GM18861 (cell line): ENCODE measurements at regions not wholly inside any gene's neighbourhood (a gene's known extent, or its start where the extent isn't known, plus 50 kb on each side); places are given as distances from the start of the nearest gene placed in this dataset.
"Not testable (repeated sequence)": the region's sequence is repeated elsewhere in the genome, so short reads cannot be mapped to it uniquely, and the experiment has no call there.

Source experiments
- ATAC-seq: cut with Tn5 transposase; IDR thresholded peaks from one replicate; pipeline ENCODE4 v1.9.1; 2021; ENCODE audit not compliant: unreplicated experiment

- ATAC-seq = no peak
These were observed 164.4 kb downstream of the CXXC4 start for GRCh38 chr4:104330125-104330905.

- not testable (repeated sequence) for ATAC-seq
These were observed 167.6 kb downstream of the CXXC4 start for GRCh38 chr4:104326991-104327694.

DNA sequence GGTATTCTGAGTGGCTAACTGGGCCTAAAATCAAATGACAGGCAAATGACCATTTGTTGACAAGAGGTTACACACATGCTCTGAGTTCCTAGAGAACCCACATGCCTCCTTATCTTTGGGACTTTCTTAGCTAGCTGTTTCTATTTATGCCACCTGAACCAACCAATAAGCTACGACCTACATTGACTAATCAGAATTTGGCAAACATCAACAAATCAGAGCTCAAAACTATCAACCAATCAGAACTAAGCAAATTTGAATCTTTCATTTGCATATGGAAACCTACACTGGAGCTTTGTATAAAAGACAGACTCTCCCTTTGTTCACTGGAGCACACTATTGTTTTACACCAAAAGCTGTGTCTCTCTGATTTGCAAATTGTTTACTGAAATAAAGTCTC, 192.0 kb downstream of the CXXC4 start:
- no peak for ATAC-seq

- no peak for ATAC-seq
These were observed 199.9 kb downstream of the CXXC4 start for GRCh38 chr4:104294811-104295210.

DNA sequence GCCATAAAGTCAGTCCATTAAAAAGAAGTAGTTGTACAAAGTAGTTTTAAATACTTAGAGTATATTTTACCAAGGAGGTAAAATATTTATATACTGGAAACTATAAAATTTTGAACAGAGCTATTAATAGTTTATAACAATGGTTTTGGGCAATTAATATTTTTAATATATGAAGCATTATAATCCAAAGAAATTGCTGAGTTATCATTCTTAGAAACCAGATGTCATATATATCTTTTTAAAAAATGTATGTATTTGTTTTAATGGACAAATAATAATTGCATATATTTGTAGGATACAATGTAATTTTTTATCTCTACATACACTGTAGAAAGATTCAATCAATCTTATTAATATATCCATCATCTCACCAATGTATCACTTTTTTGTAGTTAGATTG, 207.8 kb downstream of the CXXC4 start:
- ATAC-seq = no peak

GRCh38 chr4:104283303-104283702, 211.4 kb downstream of the CXXC4 start:
- no peak for ATAC-seq

DNA sequence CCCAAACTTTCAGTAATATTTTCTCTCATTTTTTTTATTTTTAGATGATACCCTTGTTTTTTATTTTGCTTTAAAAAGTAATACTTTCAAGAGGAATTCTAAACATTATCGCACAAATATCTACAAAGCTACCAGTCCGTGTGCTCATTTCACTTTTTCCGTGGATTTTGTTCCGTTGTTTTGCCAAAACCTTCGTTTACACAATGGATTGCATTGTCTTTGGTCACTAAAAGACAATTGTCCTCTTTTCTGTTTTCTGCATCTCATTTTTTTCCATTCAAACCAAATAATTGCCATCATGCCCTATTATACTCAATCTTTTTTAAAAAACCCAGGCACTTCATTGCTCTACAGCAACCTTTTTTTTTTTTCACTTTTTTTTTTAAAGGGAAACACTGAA, 214.9 kb downstream of the CXXC4 start:
- no peak for ATAC-seq

GRCh38 chr4:104272966-104273365, 221.7 kb downstream of the CXXC4 start:
- ATAC-seq = no peak

- not testable (repeated sequence) for ATAC-seq
These were observed 225.1 kb downstream of the CXXC4 start for GRCh38 chr4:104269603-104270002.

DNA sequence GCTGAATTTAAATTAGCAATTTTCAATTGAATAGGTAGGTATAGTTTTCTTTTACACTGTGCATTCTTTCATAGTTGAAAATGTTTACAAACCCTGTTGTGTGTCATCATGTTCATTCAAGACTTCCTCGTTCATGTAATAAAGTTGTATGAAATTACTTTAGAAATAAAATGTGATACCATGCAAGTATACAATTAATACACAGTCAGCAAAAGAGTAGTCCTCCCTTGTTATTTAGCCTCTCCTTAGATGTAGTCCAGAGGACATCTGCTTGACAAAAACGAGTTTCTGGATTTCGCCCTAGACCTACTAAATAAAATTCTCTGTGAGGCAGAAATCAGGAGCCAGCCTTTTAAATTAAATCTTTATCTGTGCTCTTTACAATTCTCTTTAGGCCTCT, 231.6 kb downstream of the CXXC4 start:
- no peak for ATAC-seq

DNA sequence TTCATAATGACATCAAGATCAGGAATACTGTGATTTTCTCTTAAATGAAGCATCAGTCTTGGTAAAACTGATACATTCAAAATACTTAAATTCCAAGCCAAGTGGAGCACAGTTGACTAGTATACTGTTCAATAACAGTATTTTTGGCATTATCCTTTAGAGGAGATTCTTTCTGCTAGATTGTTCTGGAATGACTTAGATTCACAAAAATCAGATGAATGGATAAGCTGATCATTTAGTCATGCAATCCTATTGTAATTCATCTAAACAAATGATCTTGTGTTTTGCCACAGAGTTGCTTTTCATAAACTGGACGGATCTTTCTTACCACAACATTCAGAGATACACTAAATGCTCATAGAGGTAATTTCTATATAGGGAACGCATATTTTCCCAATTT, 232.0 kb downstream of the CXXC4 start:
- no peak for ATAC-seq

GRCh38 chr4:104248726-104249125, 246.0 kb downstream of the CXXC4 start:
- no peak for ATAC-seq

GRCh38 chr4:104235967-104236366, 258.7 kb downstream of the CXXC4 start:
- ATAC-seq = no peak

- no peak for ATAC-seq
These were observed 277.2 kb downstream of the CXXC4 start for GRCh38 chr4:104217526-104217925.

GRCh38 chr4:104211657-104212056, 283.0 kb downstream of the CXXC4 start:
- ATAC-seq = no peak

GRCh38 chr4:104210420-104210819, 284.3 kb downstream of the CXXC4 start:
- no peak for ATAC-seq

- ATAC-seq = no peak
These were observed 287.9 kb downstream of the CXXC4 start for GRCh38 chr4:104206784-104207183.

DNA sequence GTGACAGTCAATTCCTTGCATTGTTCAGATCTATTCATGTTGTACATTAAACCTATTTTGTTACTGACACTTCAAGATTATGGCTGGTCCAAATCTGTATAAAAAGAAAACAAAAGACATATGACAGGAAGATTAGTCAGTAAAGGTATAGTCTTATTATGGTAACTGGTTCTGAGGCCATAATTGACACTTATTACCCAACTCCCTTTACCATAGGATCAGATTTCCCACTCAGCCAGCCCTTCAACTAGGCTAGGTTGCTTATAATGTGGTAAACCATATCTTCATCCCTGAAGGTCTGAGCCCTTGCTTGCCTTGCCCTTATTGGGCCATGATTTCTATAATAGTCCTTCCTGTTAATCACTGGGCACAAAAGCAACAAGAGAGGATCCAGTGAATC, 289.6 kb downstream of the CXXC4 start:
- ATAC-seq = no peak

GRCh38 chr4:104188301-104188700, 306.4 kb downstream of the CXXC4 start:
- no peak for ATAC-seq

GRCh38 chr4:104169437-104169836, 325.3 kb downstream of the CXXC4 start:
- ATAC-seq = no peak

GRCh38 chr4:104166749-104167148, 327.9 kb downstream of the CXXC4 start:
- no peak for ATAC-seq

DNA sequence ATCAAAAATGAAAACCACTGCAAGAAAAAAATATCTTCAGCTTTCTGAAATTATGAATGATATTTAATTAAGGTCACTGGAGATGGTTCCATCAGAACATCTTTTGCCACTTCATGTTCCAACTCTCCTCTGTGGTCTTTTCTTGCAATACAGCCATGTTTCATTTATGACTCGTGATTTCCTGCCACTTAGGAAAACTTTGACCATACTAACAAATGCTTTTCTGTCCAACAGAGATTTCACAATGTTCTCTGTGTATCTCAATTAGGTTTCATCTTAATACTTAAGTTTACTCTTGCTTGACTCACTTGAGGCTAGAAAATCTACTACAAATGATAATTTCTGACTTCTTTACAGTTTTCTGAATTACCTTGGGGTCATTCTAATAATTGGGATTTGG, 330.9 kb downstream of the CXXC4 start:
- no peak for ATAC-seq

GRCh38 chr4:104146048-104146447, 348.6 kb downstream of the CXXC4 start:
- ATAC-seq = no peak
